ENCODE measurements at regions not wholly inside any gene's neighbourhood (a gene's known extent, or its start where the extent isn't known, plus 50 kb on each side); places are given as distances from the start of the nearest gene placed in this dataset.

GRCh38 chr7:153616711-153617325, 435.4 kb upstream of the DPP6 start (continued):
- no peak for TF ChIP-seq MLXIP (CRISPR knock-in tag; IDR thresholded peaks at IDR 0.05; ENCODE audit: borderline replicate concordance)
- no peak for TF ChIP-seq CTCF (CRISPR knock-in tag; IDR thresholded peaks at IDR 0.05)
- TF ChIP-seq FOXP4 (CRISPR knock-in tag; IDR thresholded peaks at IDR 0.05), result no peak
- TF ChIP-seq BRD4 (CRISPR knock-in tag; IDR thresholded peaks at IDR 0.05), result no peak
- TF ChIP-seq PAX8 (CRISPR knock-in tag; IDR thresholded peaks at IDR 0.05; ENCODE audit: borderline replicate concordance), result no peak

- ATAC-seq (no peak), FAIRE-seq (no peak), DNase-seq (ENCODE audit: low spot score) (no peak)
- no peaks in the 10 kb centered on the region for H3K27me3 ChIP-seq (ENCODE audit: control insufficient read depth in 1 of 2, insufficient read depth in 2 of 2, low read length in 2 of 2)
- H3K27ac ChIP-seq (ENCODE audit: extremely low read length, insufficient read depth, low read length), result no peak overlapping the region
- ChIA-PET CTCF (ENCODE audit: low intra/inter-chr PET ratio, low total read pairs) (no interaction called here), POLR2A (no interaction called here)
- peaks cover 43% of the 10 kb centered on the region for H3K9me3 ChIP-seq (ENCODE audit: low read length)
- no peak overlapping the region for H2AFZ ChIP-seq (ENCODE audit: low read length)
- in situ Hi-C loops (cut with HindIII; ENCODE audit: extremely low pct_ligation_motif_present, low pct_unique_long_range_greater_than_20kb) (no loop called here), intact Hi-C loops (cut with micrococcal nuclease; ENCODE audit: unreplicated experiment) (no loop called here)
- H3K36me3 ChIP-seq (replicated peaks in 1 of 2; ENCODE audit: control insufficient read depth in 1 of 2, insufficient read depth in 2 of 2, low read length in 2 of 2), result no peaks in the 10 kb centered on the region
- H3K4me1 ChIP-seq (ENCODE audit: insufficient read depth, low read length), result no peaks in the 10 kb centered on the region
- no peak overlapping the region for H3K4me3 ChIP-seq (replicated peaks in 1 of 3; ENCODE audit: insufficient read depth in 1 of 3, low read depth in 2 of 3, low read length in 3 of 3)
- BruUV-seq (replicated peaks), result no TSS peak
- no peaks in the 10 kb centered on the region for H4K20me1 ChIP-seq (ENCODE audit: insufficient read depth, low read length)
- TF ChIP-seq GLI4 (CRISPR knock-in tag; IDR thresholded peaks at IDR 0.05; ENCODE audit: borderline replicate concordance) (no peak), JARID2 (CRISPR knock-in tag; IDR thresholded peaks at IDR 0.05; ENCODE audit: insufficient replicate concordance) (no peak), ERF (CRISPR knock-in tag; IDR thresholded peaks at IDR 0.05) (no peak), KLF11 (CRISPR knock-in tag; IDR thresholded peaks at IDR 0.05) (no peak), IRX3 (CRISPR knock-in tag; IDR thresholded peaks at IDR 0.05; ENCODE audit: borderline replicate concordance, low read depth) (no peak), RARA (CRISPR knock-in tag; IDR thresholded peaks at IDR 0.05) (no peak), SP2 (CRISPR knock-in tag; IDR thresholded peaks at IDR 0.05) (no peak), U2AF1 (optimal IDR thresholded peaks at IDR 0.05; ENCODE audit: low read depth, low read length) (no peak), ELF4 (CRISPR knock-in tag; IDR thresholded peaks at IDR 0.05; ENCODE audit: borderline replicate concordance) (no peak), ZKSCAN1 (IDR thresholded peaks at IDR 0.05; ENCODE audit: low read length) (no peak), SRSF4 (IDR thresholded peaks at IDR 0.05; ENCODE audit: low read depth, low read length, poor library complexity, severe bottlenecking) (no peak), ZNF558 (CRISPR knock-in tag; IDR thresholded peaks at IDR 0.05; ENCODE audit: borderline replicate concordance) (no peak), ZNF121 (CRISPR knock-in tag; IDR thresholded peaks at IDR 0.05) (no peak)
- H3K9ac ChIP-seq (ENCODE audit: insufficient read depth, low read depth, low read length), result no peak overlapping the region
- no peaks in the 10 kb centered on the region for H3K79me2 ChIP-seq (ENCODE audit: insufficient read depth, low read length)
- no peak overlapping the region for H3K4me2 ChIP-seq (ENCODE audit: low read depth, low read length)
Observed at GRCh38 chr7:153627323-153627722, 424.9 kb upstream of the DPP6 start.
